Activated T-helper 1 cell treated with Interleukin-2 at 50 U/mL for 16 hours (primary cell): ENCODE measurements at regions not wholly inside any gene's neighbourhood (a gene's known extent, or its start where the extent isn't known, plus 50 kb on each side); places are given as distances from the start of the nearest gene placed in this dataset.
"Not testable (repeated sequence)": the region's sequence is repeated elsewhere in the genome, so short reads cannot be mapped to it uniquely, and the experiment has no call there.

ENCODE experiments used
- DNase-seq: peaks from one replicate; pipeline ENCODE4 v3.0.0-alpha.2; 2020; ENCODE audit warnings: low read depth

- DNase-seq: no peak
These were observed 303.0 kb upstream of the ZEB2 start for GRCh38 chr2:144822966-144823365.

GRCh38 chr2:144812288-144812687 is 292.4 kb upstream of the ZEB2 start:
- no peak for DNase-seq

GRCh38 chr2:144801766-144802165 is 281.8 kb upstream of the ZEB2 start:
- DNase-seq: no peak

DNA sequence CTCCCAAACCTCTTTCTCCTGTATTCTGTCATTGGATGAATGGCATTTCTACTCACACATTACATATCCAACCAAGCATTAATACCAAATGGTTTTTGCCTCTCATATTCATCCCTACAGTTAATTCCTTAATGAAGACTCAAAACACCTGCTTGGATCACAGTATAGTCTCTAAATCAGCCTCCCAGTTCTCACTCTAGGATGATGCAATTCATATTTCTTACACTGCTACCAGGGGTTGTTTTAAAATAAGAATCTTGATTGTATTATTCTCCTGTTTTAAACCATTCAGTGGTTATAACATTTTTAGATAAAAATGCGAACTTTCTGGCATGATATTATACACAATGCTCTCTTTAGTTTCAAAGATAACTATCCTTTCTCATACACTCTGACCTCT is 281.4 kb upstream of the ZEB2 start:
- no peak for DNase-seq

- no peak for DNase-seq
These were observed 279.1 kb upstream of the ZEB2 start for GRCh38 chr2:144798989-144799388.

GRCh38 chr2:144798034-144798433 is 278.1 kb upstream of the ZEB2 start:
- DNase-seq: no peak

DNA sequence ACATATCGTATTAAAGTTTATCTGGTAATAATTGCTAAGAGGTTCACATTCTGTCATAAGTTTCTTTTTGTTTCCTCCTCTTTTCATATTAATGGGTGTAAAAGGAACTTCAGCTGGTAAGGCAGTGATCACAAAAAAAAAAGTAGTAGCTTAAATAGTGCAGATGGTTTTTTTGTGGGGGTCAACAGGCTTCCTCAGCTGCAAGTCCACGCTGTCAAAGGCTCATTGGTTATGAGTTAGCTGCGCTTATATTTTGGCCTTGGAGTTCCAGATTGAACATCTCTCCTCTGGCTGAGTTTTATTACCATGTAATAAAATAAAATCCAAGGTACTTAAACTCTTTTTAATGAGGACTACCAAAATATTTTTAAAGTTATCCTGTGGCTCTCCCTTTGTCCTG is 277.0 kb upstream of the ZEB2 start:
- DNase-seq: no peak

DNA sequence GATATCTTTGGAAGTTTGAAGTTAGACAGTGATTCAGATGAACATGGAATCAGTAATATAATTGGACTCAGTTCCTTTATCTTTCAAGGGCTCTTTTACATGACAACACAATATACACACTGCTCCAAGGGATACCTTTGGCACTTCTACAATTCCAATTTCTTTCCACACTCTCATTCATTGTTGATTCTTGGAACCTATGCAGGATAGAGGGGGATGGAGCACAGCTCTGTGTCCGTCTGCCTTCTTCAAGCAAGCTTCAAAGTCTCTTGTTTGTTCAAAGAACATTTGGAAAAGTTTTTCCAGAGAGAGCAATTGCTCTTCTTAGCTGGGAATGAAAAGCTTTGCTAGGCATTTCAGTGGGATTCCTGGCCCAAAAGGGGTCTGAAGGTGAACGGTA is 276.2 kb upstream of the ZEB2 start:
- no peak for DNase-seq

GRCh38 chr2:144785253-144785652 is 265.3 kb upstream of the ZEB2 start:
- no peak for DNase-seq

- no peak for DNase-seq
These were observed 261.1 kb upstream of the ZEB2 start for GRCh38 chr2:144780983-144781382.

DNA sequence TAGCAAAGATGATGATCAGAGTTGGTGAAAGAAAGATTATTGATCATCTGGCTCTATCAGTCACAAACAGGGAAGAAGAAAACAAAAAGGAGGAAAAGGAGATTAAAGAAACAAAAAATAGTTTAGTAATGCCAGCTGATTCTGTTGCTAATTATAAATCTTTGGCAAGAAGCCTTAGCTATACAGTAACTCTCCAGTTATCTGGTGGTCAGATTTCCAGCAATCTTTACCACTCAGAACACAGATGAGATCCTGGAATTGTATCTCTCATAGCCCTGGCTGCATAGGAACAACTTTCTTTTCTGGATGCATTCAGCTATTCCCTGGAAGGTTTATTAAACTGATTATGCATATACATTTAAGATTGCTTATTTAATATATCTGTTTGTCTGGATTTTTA is 256.8 kb upstream of the ZEB2 start:
- DNase-seq: no peak

DNA sequence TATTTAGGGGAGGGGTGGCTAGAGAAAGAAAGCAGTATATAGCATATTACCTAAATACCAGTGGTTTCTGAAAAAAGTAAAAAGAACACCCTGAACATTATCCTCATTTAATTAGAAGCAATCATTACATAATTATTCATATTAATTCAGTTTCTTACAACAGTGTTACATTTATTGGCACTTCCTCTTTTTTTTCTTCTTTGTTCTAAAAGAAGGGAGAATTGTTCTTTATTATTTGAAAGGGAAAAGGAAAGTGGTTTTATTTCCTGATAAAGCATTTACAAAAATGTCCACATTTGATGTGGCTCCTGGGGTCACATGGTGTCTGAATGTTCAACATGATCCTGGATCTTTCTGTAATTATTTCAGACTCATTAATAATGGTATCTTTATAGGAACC is 254.9 kb upstream of the ZEB2 start:
- no peak for DNase-seq

- no peak for DNase-seq
These were observed 251.4 kb upstream of the ZEB2 start for GRCh38 chr2:144771348-144771747.

- no peak for DNase-seq
These were observed 250.8 kb upstream of the ZEB2 start for GRCh38 chr2:144770616-144771230.

GRCh38 chr2:144760939-144761338 is 241.0 kb upstream of the ZEB2 start:
- DNase-seq: not testable (repeated sequence)

GRCh38 chr2:144759746-144760145 is 239.8 kb upstream of the ZEB2 start:
- DNase-seq: no peak

DNA sequence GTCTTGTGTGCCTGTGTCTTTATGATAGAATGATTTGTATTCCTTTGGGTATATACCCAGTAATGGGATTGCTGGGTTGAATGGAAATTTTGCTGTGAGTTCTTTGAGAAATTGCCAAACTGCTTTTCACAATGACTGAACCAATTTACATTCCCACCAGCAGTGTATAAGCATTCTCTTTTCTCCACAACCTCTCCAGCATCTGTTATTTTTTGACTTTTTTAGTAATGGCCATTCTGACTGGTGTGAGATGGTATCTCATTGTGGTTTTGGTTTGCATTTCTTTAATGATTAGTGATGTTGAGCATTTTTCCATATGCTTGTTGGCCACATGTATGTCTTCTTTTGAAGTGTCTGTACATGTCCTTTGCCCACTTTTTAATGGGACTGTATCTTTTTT is 238.3 kb upstream of the ZEB2 start:
- not testable (repeated sequence) for DNase-seq

GRCh38 chr2:144753416-144753815 is 233.5 kb upstream of the ZEB2 start:
- no peak for DNase-seq

GRCh38 chr2:144751142-144751905 is 231.4 kb upstream of the ZEB2 start:
- DNase-seq: no peak

- no peak for DNase-seq
These were observed 229.3 kb upstream of the ZEB2 start for GRCh38 chr2:144749188-144749587.

- DNase-seq: no peak
These were observed 228.5 kb upstream of the ZEB2 start for GRCh38 chr2:144748443-144748842.

DNA sequence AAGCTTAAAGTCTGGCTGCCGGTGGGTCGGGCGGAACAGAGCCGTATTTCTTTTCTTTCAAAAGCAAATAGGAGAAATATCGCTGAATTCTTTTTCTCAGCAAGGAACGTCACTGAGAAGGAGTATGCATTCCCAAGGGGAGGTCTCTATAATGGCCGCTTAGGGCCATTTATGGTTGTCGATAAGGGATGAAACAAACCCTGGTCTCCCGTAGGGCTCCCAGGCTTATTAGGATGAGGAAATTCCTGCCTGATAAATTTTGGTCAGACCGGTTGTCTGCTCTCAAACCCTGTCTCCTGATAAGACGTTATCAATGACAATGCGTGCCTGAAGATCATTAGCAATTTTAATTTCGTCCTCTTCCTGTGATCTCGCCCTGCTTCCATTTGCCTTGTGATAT is 227.7 kb upstream of the ZEB2 start:
- no peak for DNase-seq

DNA sequence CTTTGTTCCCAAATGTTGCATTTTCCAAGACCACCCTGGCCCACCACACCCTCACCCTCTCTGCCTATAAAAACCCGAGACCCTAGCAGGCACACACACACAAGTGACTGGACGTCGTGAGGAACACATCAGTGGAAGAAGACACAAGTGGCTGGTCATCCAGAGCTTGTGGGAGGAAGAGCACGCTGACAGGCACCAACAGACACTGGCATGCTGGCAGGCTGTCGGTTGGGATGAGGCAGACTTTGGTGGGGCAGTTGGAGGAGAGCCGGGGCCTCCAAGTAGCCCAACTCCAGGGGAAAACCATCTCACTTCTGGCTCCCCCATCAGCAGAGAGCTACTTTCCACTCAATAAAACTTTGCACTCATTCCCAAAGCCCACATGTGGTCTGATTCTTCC is 225.5 kb upstream of the ZEB2 start:
- no peak for DNase-seq

DNA sequence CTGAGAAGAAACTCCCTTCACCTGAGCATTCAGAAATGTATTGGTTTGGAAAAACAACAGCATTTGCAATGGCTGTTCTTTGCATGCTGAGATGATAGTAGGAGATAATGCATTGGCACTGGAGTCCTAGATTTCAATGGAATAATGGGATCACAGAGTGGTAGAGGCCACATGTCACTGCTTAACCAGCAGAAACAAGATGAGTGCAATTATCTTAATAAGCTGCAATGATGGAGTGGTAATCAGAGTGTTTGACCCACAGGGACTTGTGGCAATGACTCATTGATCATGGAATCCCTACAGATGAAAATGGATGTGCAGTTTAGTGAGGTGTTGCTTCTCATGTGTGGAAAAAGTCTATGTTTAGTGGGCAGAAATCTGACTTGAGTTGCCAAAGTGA is 218.8 kb upstream of the ZEB2 start:
- no peak for DNase-seq
